GM12892 (cell line): ENCODE measurements at regions not wholly inside any gene's neighbourhood (a gene's known extent, or its start where the extent isn't known, plus 50 kb on each side); places are given as distances from the start of the nearest gene placed in this dataset.
A peak's percentile ranks its signal among the peaks of the same experiment; 100 is the strongest.
"Not testable (repeated sequence)": the region's sequence is repeated elsewhere in the genome, so short reads cannot be mapped to it uniquely, and the experiment has no call there.

Experiments
- DNase-seq: peaks from one replicate; pipeline ENCODE4 v3.0.0; 2011; ENCODE audit not compliant: insufficient read length
- FAIRE-seq: peaks from 2 replicates; lab custom pipeline; 2011; peaks lifted over from hg19 to GRCh38; lab: Jason Lieb, UNC
- POLR2A ChIP-seq: IDR thresholded peaks from 2 replicates; pipeline ENCODE4 v1.6.1; 2011; ENCODE audit warnings: low read depth, low read length, control low read depth
- POLR2AphosphoS5 ChIP-seq: IDR thresholded peaks from 2 replicates; pipeline ENCODE4 v1.6.1; 2011; ENCODE audit warnings: low read depth, low read length, control low read depth
- TAF1 ChIP-seq: IDR thresholded peaks from 2 replicates; pipeline ENCODE4 v1.6.1; 2011; ENCODE audit warnings: low read depth, mild to moderate bottlenecking, control low read depth, low read length, borderline replicate concordance

DNA sequence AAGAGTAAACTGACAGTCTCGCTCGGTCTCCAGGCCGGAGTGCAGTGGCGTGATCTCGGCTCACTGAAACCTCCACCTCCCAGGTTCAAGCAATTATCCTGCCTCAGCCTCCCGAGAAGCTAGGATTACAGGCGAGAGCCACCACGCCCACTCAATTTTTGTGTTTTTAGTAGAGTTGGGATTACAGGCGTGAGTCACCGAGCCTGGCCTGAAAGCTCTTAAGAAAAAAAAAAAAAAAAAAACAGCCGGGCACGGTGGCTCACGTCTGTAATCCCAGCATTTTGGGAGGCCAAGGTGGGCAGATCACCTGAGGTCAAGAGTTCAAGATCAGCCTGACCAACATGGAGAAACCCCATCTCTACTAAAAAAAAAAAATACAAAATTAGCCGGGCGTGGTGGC lies 55.3 kb upstream of the THOC2 start:
- DNase-seq, FAIRE-seq: not testable (repeated sequence)

DNA sequence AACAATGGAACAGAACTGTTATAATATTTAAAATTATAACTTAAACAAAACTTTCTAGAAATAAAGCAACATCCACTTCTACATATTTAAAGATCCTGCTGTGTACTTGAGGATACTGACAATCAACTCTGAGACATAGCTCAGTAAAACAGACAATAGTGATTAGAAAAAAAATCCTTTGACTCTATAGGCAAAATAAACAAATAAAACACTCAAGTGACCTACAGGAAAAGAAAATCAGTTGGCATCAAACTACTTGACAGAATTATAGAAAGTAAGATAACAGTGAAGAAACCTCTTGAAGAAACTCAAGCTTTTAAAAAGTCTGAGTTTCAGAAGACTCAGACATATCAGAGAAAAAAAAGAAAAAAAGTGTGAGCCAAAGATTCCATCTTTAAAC lies 55.9 kb upstream of the THOC2 start:
- no peak for DNase-seq
- TF ChIP-seq POLR2AphosphoS5: no peak
- no peak for TF ChIP-seq TAF1
- no peak for TF ChIP-seq POLR2A
- FAIRE-seq: no peak

DNA sequence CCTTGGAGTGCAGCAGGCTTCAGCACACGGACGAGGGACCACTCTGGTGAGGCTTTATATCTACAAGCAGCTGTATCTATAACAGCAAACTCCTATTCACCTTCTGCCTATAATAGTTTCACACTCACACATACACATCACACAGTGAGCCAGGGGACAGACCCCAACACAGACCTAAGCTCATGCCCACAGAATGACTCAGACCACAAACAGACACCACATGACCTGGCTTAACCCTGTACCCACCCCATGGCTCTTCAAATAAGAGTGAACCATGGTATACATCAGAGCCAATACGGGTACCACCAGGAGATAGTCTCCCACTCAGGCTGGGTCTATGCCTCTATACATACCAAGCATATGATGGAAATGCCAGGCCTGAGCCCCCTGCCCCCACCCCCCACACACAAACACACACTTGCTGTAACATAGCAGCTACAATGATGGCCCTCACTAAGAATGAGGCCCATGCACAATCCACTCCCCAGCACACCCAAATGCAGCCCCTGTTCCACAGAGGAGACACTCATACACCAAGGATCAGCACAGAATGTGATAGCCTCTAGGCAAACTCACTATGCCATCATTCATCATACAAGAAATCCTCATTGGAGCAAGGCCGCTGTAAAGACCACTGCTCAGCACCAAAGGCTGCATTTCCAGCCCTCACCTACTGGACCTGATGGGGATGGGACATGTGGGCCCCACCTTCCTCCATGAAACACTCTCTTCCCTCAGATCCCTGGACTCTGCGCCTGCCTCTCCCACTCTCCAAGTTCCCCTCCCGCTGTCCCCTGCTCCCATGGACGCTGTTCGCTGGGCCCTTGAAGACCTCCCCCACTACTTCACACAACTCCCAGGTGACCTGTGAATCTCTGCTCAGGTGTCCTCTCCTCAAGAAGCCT lies 62.1 kb upstream of the XIAP start:
- no peak for FAIRE-seq
- no peak for TF ChIP-seq POLR2AphosphoS5
- TF ChIP-seq POLR2A: no peak
- no peak for TF ChIP-seq TAF1
- DNase-seq: no peak

GRCh38 chrX:123798706-123799430 lies 61.0 kb upstream of the XIAP start:
- not testable (repeated sequence) for FAIRE-seq

DNA sequence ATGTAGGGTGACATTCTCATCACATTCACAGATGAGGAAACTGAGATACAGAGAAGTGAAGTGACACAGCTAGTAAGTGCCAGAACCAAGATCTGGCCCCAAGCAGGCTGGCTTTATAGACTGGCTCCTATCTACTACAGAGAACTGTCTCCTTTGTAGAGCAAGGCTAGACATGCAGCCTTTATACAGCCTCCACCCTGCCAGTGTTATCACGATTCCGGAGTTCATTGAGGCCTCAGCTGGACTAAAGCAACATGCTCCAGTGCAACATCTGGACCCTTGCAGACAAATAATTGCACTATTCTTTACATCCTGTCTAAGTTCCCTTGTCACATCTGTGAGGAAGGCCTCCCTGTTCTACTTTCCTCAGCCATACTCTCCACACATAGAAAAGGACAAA lies 58.0 kb upstream of the XIAP start:
- FAIRE-seq: no peak
- TF ChIP-seq POLR2A (no peak), TAF1 (no peak), POLR2AphosphoS5 (no peak)
- no peak for DNase-seq

More at GRCh38 chrX:123798706-123799430, 61.0 kb upstream of the XIAP start:
- DNase-seq: not testable (repeated sequence)

DNA sequence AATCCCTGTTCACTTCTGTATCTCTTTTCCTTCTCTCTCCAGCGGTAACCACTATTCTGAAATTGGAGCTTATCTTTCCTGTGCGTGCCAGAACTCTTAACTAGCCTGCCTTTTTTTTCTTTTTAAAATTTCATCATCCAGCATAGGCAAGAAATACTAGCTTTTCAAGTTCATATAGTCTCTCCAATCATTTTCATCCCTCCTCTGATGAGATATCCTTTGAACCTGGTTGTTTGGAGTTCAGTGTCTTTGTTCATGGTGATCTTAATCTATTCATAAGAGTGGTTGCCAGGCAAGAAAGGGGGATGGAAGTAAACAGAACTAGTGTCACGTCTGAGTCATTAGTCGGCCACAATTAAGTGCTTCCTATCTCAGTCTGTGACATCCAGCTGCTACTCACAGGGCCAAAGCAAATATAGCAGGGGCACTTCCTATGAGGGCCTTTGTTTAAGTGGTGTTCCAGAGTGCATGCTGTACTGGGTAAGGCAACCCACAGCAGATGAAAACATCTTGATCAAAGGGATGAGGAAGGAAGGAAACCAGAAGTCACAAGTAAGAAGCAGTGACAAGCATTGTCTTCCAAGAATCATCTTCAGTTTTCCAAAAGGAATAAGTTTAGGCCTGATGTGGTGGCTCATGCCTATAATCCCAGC lies 56.4 kb upstream of the XIAP start:
- FAIRE-seq: peak; percentile 9
- DNase-seq: no peak
- TF ChIP-seq TAF1 (no peak), POLR2A (no peak), POLR2AphosphoS5 (no peak)

GRCh38 chrX:123803984-123804365 lies 55.9 kb upstream of the XIAP start:
- FAIRE-seq, DNase-seq: not testable (repeated sequence)

GRCh38 chrX:123807835-123808416 lies 51.9 kb upstream of the XIAP start:
- FAIRE-seq: no peak
- TF ChIP-seq POLR2AphosphoS5 (no peak), TAF1 (no peak), POLR2A (no peak)
- no peak for DNase-seq

DNA sequence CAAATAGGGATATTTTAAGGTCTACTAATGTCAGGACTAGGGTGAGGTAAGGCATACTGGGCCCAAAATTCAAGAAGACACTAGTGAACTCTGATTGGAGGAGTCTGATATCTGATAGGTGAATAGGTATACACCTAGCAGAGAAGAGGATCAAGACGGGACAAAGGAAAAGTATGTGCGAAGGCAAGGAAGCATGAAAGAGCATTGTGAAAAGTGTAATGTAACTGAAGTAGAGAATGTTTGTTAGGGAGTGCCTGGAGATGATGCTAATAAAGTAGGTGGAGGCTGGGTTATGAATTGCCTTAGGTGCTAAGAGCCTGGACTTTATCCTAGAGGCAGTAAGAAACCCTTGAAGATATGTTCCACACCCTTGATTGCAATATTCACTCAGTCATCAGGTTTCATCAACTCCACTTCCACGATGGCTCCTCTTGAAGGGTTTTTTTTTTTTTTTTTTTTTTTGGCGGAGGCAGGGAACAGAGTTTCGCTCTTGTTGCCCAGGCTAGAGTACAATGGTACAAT lies 49.9 kb upstream of the XIAP start:
- DNase-seq (no peak), FAIRE-seq (no peak)
- no peak for TF ChIP-seq POLR2AphosphoS5
- no peak for TF ChIP-seq POLR2A
- no peak for TF ChIP-seq TAF1
